CD4-positive, CD25-positive, alpha-beta regulatory T cell (primary cell): ENCODE measurements at regions not wholly inside any gene's neighbourhood (a gene's known extent, or its start where the extent isn't known, plus 50 kb on each side); places are given as distances from the start of the nearest gene placed in this dataset.
A peak's percentile ranks its signal among the peaks of the same experiment; 100 is the strongest.

ENCODE experiments used
- ATAC-seq, 2 donors: fragments of 150-1000 bp; cut with Tn5 transposase; one replicate each; pipeline ENCODE4 v1.10.0; 2021; ENCODE audit warnings: low read depth in 2 of 2, moderate number of reproducible peaks in 2 of 2, moderate library complexity in 1 of 2
- DNase-seq, 3 donors: peaks; one replicate each; pipeline versions ENCODE4 v3.0.0 to v3.0.0-alpha.2; 2012 to 2022; ENCODE audit warnings: mixed read lengths in 1 of 3
- H3K27ac ChIP-seq: one replicate; pipeline ENCODE4 v1.7.0; 2013; ENCODE audit warnings: mild to moderate bottlenecking, low read length; ENCODE audit not compliant: insufficient read depth, poor library complexity, severe bottlenecking
- H3K27me3 ChIP-seq: one replicate; pipeline ENCODE4 v1.7.0; 2013; ENCODE audit warnings: low read length; ENCODE audit not compliant: control insufficient read depth, insufficient read depth
- H3K36me3 ChIP-seq: one replicate; pipeline ENCODE4 v1.7.0; 2013; ENCODE audit warnings: mild to moderate bottlenecking, low read length, moderate library complexity; ENCODE audit not compliant: control insufficient read depth, insufficient read depth
- H3K4me1 ChIP-seq: 2 replicates; pipeline ENCODE4 v1.7.0; 2013; ENCODE audit warnings: mild to moderate bottlenecking, low read length; ENCODE audit not compliant: insufficient read depth, control insufficient read depth, poor library complexity, severe bottlenecking
- H3K4me3 ChIP-seq: one replicate; pipeline ENCODE4 v1.7.0; 2013; ENCODE audit warnings: low read depth, mild to moderate bottlenecking, low read length, moderate library complexity
- H3K9me3 ChIP-seq, 2 experiments: 1 replicate in 1 of 2; 2 replicates in 1 of 2; pipeline ENCODE4 v1.7.0; 2013; ENCODE audit warnings: low read length in 2 of 2, mild to moderate bottlenecking in 1 of 2, moderate library complexity in 1 of 2; ENCODE audit not compliant: control insufficient read depth in 2 of 2
- H3K27ac Mint-ChIP-seq, 3 donors: one replicate each; pipeline ENCODE4 v1.8.0; 2020 to 2022; ENCODE audit warnings: mild to moderate bottlenecking in 3 of 3, mixed read lengths in 3 of 3, moderate library complexity in 2 of 3
- H3K27me3 Mint-ChIP-seq: one replicate; pipeline ENCODE4 v1.8.0; 2022; ENCODE audit warnings: mild to moderate bottlenecking, mixed read lengths
- H3K36me3 Mint-ChIP-seq: one replicate; pipeline ENCODE4 v1.8.0; 2020; ENCODE audit warnings: mixed read lengths
- H3K4me1 Mint-ChIP-seq, 4 donors: one replicate each; pipeline ENCODE4 v1.8.0; 2020 to 2022; ENCODE audit warnings: mixed read lengths in 4 of 4, mild to moderate bottlenecking in 1 of 4
- H3K4me3 Mint-ChIP-seq, 4 donors: one replicate each; pipeline ENCODE4 v1.8.0; 2020 to 2022; ENCODE audit warnings: mild to moderate bottlenecking in 4 of 4, mixed read lengths in 4 of 4, moderate library complexity in 3 of 4
- H3K9me3 Mint-ChIP-seq, 7 donors: one replicate each; pipeline ENCODE4 v1.8.0; 2020 to 2022; ENCODE audit warnings: mixed read lengths in 7 of 7, mild to moderate bottlenecking in 3 of 7, moderate library complexity in 2 of 7

- no peak for ATAC-seq
- H3K4me1 ChIP-seq: no peaks in the 10 kb centered on the region
- H3K4me3 ChIP-seq: no peak overlapping the region
- Mint-ChIP-seq H3K9me3 (peaks cover 0 to 3% (median 0%) of the 10 kb centered on the region in 7 donors), H3K36me3 (no peaks in the 10 kb centered on the region), H3K4me1 (no peaks in the 10 kb centered on the region), H3K27me3 (no peaks in the 10 kb centered on the region), H3K4me3 (peak overlapping the region in 1 of 4 donors; percentile 64), H3K27ac (no peak overlapping the region)
- DNase-seq: no peak
- no peaks in the 10 kb centered on the region for H3K9me3 ChIP-seq
- H3K27me3 ChIP-seq: no peaks in the 10 kb centered on the region
- no peaks in the 10 kb centered on the region for H3K36me3 ChIP-seq
- H3K27ac ChIP-seq: no peak overlapping the region
Measured at GRCh38 chr10:128571745-128572144, 445.5 kb upstream of the MKI67 start.

- H3K36me3 Mint-ChIP-seq: no peaks in the 10 kb centered on the region
- Histone ChIP-seq H3K27ac (no peak overlapping the region), H3K9me3 (no peaks in the 10 kb centered on the region), H3K27me3 (no peaks in the 10 kb centered on the region), H3K4me3 (no peak overlapping the region), H3K4me1 (no peaks in the 10 kb centered on the region), H3K36me3 (no peaks in the 10 kb centered on the region)
- no peak for DNase-seq
- H3K9me3 Mint-ChIP-seq: peaks cover 0 to 4% (median 0%) of the 10 kb centered on the region in 7 donors
- H3K4me1 Mint-ChIP-seq: no peaks in the 10 kb centered on the region
- no peak overlapping the region for H3K27ac Mint-ChIP-seq
- no peak for ATAC-seq
- no peak overlapping the region for H3K4me3 Mint-ChIP-seq
- no peaks in the 10 kb centered on the region for H3K27me3 Mint-ChIP-seq
Measured at GRCh38 chr10:128572696-128573095, 446.5 kb upstream of the MKI67 start.

GRCh38 chr10:128573281-128573845 lies 447.1 kb upstream of the MKI67 start:
- Mint-ChIP-seq H3K27me3 (no peaks in the 10 kb centered on the region), H3K9me3 (peaks cover 0 to 4% (median 0%) of the 10 kb centered on the region in 7 donors), H3K4me1 (no peaks in the 10 kb centered on the region), H3K27ac (no peak overlapping the region), H3K36me3 (no peaks in the 10 kb centered on the region), H3K4me3 (no peak overlapping the region)
- Histone ChIP-seq H3K9me3 (no peaks in the 10 kb centered on the region), H3K27ac (no peak overlapping the region), H3K4me3 (no peak overlapping the region), H3K27me3 (no peaks in the 10 kb centered on the region), H3K36me3 (no peaks in the 10 kb centered on the region), H3K4me1 (no peaks in the 10 kb centered on the region)
- ATAC-seq (no peak), DNase-seq (no peak)

- Mint-ChIP-seq H3K9me3 (peaks cover 0 to 4% (median 0%) of the 10 kb centered on the region in 7 donors), H3K4me1 (no peaks in the 10 kb centered on the region), H3K4me3 (no peak overlapping the region), H3K27me3 (no peaks in the 10 kb centered on the region), H3K27ac (no peak overlapping the region), H3K36me3 (no peaks in the 10 kb centered on the region)
- Histone ChIP-seq H3K27me3 (no peaks in the 10 kb centered on the region), H3K4me3 (no peak overlapping the region), H3K4me1 (no peaks in the 10 kb centered on the region), H3K9me3 (no peaks in the 10 kb centered on the region), H3K27ac (no peak overlapping the region), H3K36me3 (no peaks in the 10 kb centered on the region)
- DNase-seq (no peak), ATAC-seq (no peak)
Measured at GRCh38 chr10:128573986-128574385, 447.8 kb upstream of the MKI67 start.

- no peak for DNase-seq
- H3K36me3 ChIP-seq: no peaks in the 10 kb centered on the region
Measured at GRCh38 chr10:128574581-128575210, 448.5 kb upstream of the MKI67 start.

GRCh38 chr10:128575761-128576160 lies 449.5 kb upstream of the MKI67 start:
- Histone ChIP-seq H3K9me3 (no peaks in the 10 kb centered on the region), H3K27ac (no peak overlapping the region), H3K4me3 (no peak overlapping the region), H3K36me3 (no peaks in the 10 kb centered on the region), H3K4me1 (no peaks in the 10 kb centered on the region), H3K27me3 (no peaks in the 10 kb centered on the region)
- Mint-ChIP-seq H3K4me3 (no peak overlapping the region), H3K9me3 (peaks cover 0 to 4% (median 0%) of the 10 kb centered on the region in 7 donors), H3K4me1 (no peaks in the 10 kb centered on the region), H3K27me3 (peaks cover 10% of the 10 kb centered on the region), H3K27ac (no peak overlapping the region), H3K36me3 (no peaks in the 10 kb centered on the region)
- no peak for DNase-seq
- no peak for ATAC-seq

More at GRCh38 chr10:128574581-128575210, 448.5 kb upstream of the MKI67 start:
- no peaks in the 10 kb centered on the region for H3K4me1 Mint-ChIP-seq
- peaks cover 0 to 4% (median 0%) of the 10 kb centered on the region in 7 donors for H3K9me3 Mint-ChIP-seq
- H3K27me3 ChIP-seq: no peaks in the 10 kb centered on the region
- H3K4me1 ChIP-seq: no peaks in the 10 kb centered on the region
- H3K27ac ChIP-seq: no peak overlapping the region
- no peak overlapping the region for H3K27ac Mint-ChIP-seq
- no peak overlapping the region for H3K4me3 Mint-ChIP-seq
- H3K27me3 Mint-ChIP-seq: no peaks in the 10 kb centered on the region
- no peaks in the 10 kb centered on the region for H3K36me3 Mint-ChIP-seq
- H3K9me3 ChIP-seq: no peaks in the 10 kb centered on the region
- ATAC-seq: no peak
- no peak overlapping the region for H3K4me3 ChIP-seq

GRCh38 chr10:128576336-128576735 lies 450.1 kb upstream of the MKI67 start:
- H3K9me3 Mint-ChIP-seq: peaks cover 0 to 4% (median 0%) of the 10 kb centered on the region in 7 donors
- ATAC-seq (no peak), DNase-seq (no peak)
- H3K4me1 ChIP-seq: no peaks in the 10 kb centered on the region
- H3K36me3 ChIP-seq: no peaks in the 10 kb centered on the region
- H3K27ac Mint-ChIP-seq: no peak overlapping the region
- H3K4me3 ChIP-seq: no peak overlapping the region
- H3K4me1 Mint-ChIP-seq: no peaks in the 10 kb centered on the region
- H3K36me3 Mint-ChIP-seq: no peaks in the 10 kb centered on the region
- H3K27me3 Mint-ChIP-seq: peaks cover 11% of the 10 kb centered on the region
- no peaks in the 10 kb centered on the region for H3K9me3 ChIP-seq
- H3K4me3 Mint-ChIP-seq: no peak overlapping the region
- no peaks in the 10 kb centered on the region for H3K27me3 ChIP-seq
- H3K27ac ChIP-seq: no peak overlapping the region
